ENCODE measurements at regions not wholly inside any gene's neighbourhood (a gene's known extent, or its start where the extent isn't known, plus 50 kb on each side); places are given as distances from the start of the nearest gene placed in this dataset.

- no peak for TF ChIP-seq POLR2A (IDR thresholded peaks at IDR 0.05)
- TF ChIP-seq CTCF (IDR thresholded peaks at IDR 0.05 in 4 of 5, conservative IDR thresholded peaks at IDR 0.05 in 1 of 5): no peak
Observed at GRCh38 chr13:64697226-64697625, 2532.9 kb downstream of the PCDH9 start.

All from gastrocnemius medialis (tissue), 4 donors.